ENCODE measurements at regions not wholly inside any gene's neighbourhood (a gene's known extent, or its start where the extent isn't known, plus 50 kb on each side); places are given as distances from the start of the nearest gene placed in this dataset.

GRCh38 chr12:107891967-107892366 is 117.5 kb downstream of the ASCL4 start:
- DNase-seq (ENCODE audit: low spot score) = no peak

GRCh38 chr12:107894589-107894988 is 120.1 kb downstream of the ASCL4 start:
- no peak for DNase-seq (ENCODE audit: low spot score)

GRCh38 chr12:107895966-107896365 is 121.5 kb downstream of the ASCL4 start:
- no peak for DNase-seq (ENCODE audit: low spot score)

GRCh38 chr12:107900588-107900987 is 126.1 kb downstream of the ASCL4 start:
- DNase-seq (ENCODE audit: low spot score) = no peak

- peak; percentile 48 for DNase-seq (ENCODE audit: low spot score)
Measured at GRCh38 chr12:107903341-107904061, 129.0 kb downstream of the ASCL4 start.

- no peak for DNase-seq (ENCODE audit: low spot score)
Measured at GRCh38 chr12:107906707-107907106, 132.2 kb downstream of the ASCL4 start.

GRCh38 chr12:107912421-107913004 is 138.0 kb downstream of the ASCL4 start:
- DNase-seq (ENCODE audit: low spot score) = peak; percentile 39

GRCh38 chr12:107914460-107914977 is 140.0 kb downstream of the ASCL4 start:
- DNase-seq (ENCODE audit: low spot score) = no peak

GRCh38 chr12:107917912-107918800 is 143.7 kb downstream of the ASCL4 start:
- peak; percentile 37 for DNase-seq (ENCODE audit: low spot score)

GRCh38 chr12:107921062-107921461 is 146.6 kb downstream of the ASCL4 start:
- DNase-seq (ENCODE audit: low spot score) = no peak

- no peak for DNase-seq (ENCODE audit: low spot score)
Measured at GRCh38 chr12:107925125-107925524, 150.6 kb downstream of the ASCL4 start.

- DNase-seq (ENCODE audit: low spot score) = peak; percentile 35
Measured at GRCh38 chr12:107929436-107929835, 154.9 kb downstream of the ASCL4 start.

- no peak for DNase-seq (ENCODE audit: low spot score)
Measured at GRCh38 chr12:107931761-107932160, 157.3 kb downstream of the ASCL4 start.

GRCh38 chr12:107938446-107938845 is 163.9 kb downstream of the ASCL4 start:
- no peak for DNase-seq (ENCODE audit: low spot score)

GRCh38 chr12:107948391-107948945 is 174.0 kb downstream of the ASCL4 start:
- DNase-seq (ENCODE audit: low spot score) = no peak

- DNase-seq (ENCODE audit: low spot score) = no peak
Measured at GRCh38 chr12:107951024-107951423, 176.5 kb downstream of the ASCL4 start.

- no peak for DNase-seq (ENCODE audit: low spot score)
Measured at GRCh38 chr12:107955966-107956643, 173.0 kb upstream of the WSCD2 start.

- DNase-seq (ENCODE audit: low spot score) = no peak
Measured at GRCh38 chr12:107957459-107957858, 171.6 kb upstream of the WSCD2 start.

GRCh38 chr12:107963635-107964034 is 165.5 kb upstream of the WSCD2 start:
- no peak for DNase-seq (ENCODE audit: low spot score)

- no peak for DNase-seq (ENCODE audit: low spot score)
Measured at GRCh38 chr12:107967170-107967569, 161.9 kb upstream of the WSCD2 start.

GRCh38 chr12:107973950-107974349 is 155.1 kb upstream of the WSCD2 start:
- no peak for DNase-seq (ENCODE audit: low spot score)

- DNase-seq (ENCODE audit: low spot score) = no peak
Measured at GRCh38 chr12:107976331-107976730, 152.8 kb upstream of the WSCD2 start.
